ENCODE measurements at regions not wholly inside any gene's neighbourhood (a gene's known extent, or its start where the extent isn't known, plus 50 kb on each side); places are given as distances from the start of the nearest gene placed in this dataset.
"Not testable (repeated sequence)": the region's sequence is repeated elsewhere in the genome, so short reads cannot be mapped to it uniquely, and the experiment has no call there.

DNA sequence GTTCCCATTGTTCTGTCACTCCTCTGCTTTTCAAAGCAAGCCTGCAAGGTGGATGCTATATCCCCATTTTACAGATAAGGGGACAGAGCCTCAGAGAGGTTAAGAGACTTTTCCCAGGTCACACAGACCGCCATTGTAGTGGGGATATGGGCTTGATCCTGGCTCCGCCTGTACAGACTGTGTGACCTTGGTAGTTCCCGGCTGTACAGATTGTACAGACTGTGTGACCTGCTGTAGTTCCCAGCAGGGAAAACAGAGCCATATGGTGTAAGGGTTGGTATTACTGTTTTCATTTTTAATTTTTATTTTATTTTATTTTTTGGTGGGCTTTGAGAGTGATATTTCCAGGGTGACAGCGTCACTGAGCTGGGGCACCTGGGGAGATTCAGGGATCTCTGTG is 63.2 kb upstream of the FAM153A start:
- DNase-seq; H3K4me1 ChIP-seq; H3K27ac ChIP-seq; intact Hi-C loops (cut with DNase I); H3K9me3 ChIP-seq; H3K4me3 ChIP-seq; H3K36me3 ChIP-seq; H3K27me3 ChIP-seq: not testable (repeated sequence)
- WGBS, 2 donors = 89 to 98% methylated on average over 1 of the region's 4 CpGs

- intact Hi-C loops (cut with DNase I); H3K9me3 ChIP-seq; H3K27me3 ChIP-seq; H3K4me1 ChIP-seq; H3K4me3 ChIP-seq; H3K36me3 ChIP-seq; H3K27ac ChIP-seq; DNase-seq: not testable (repeated sequence)
- WGBS, 2 donors = 51 to 68% methylated on average over 4 to 5 of the region's 5 CpGs
These were observed 53.5 kb upstream of the FAM153A start for GRCh38 chr5:177836191-177836590.

Data from sigmoid colon (tissue), 6 donors.